MCF 10A (cell line): ENCODE measurements at regions not wholly inside any gene's neighbourhood (a gene's known extent, or its start where the extent isn't known, plus 50 kb on each side); places are given as distances from the start of the nearest gene placed in this dataset.

Experiments used
- BruUV-seq: library from RNA; stranded (reverse); fragments of 400-500 nt; replicated peaks from 2 replicates; lab custom pipeline; 2021; lab: Mats Ljungman, UMichigan
- CTCF ChIA-PET: fragments of 300-600 bp; sonication (Branson Sonifier 250); formaldehyde crosslinking; extraction: SDS; loops from one replicate; lab custom pipeline; 2021; ENCODE audit warnings: antibody characterized with exemption, inconsistent platforms; lab: Yijun Ruan, JAX
- POLR2A ChIA-PET: fragments of 300-600, 350-650 bp; sonication (Branson Sonifier 250); formaldehyde crosslinking; extraction: SDS; loops from one replicate; lab custom pipeline; 2020; ENCODE audit warnings: antibody characterized with exemption, inconsistent platforms; lab: Yijun Ruan, JAX
- DNase-seq: peaks from one replicate; pipeline ENCODE4 v3.0.0-alpha.2; 2018; ENCODE audit not compliant: unreplicated experiment
- H3K27ac Mint-ChIP-seq: one replicate; pipeline ENCODE4 v1.8.0; 2022; ENCODE audit warnings: mild to moderate bottlenecking, low read depth, mixed read lengths; ENCODE audit not compliant: unreplicated experiment
- H3K27me3 Mint-ChIP-seq: one replicate; pipeline ENCODE4 v1.8.0; 2022; ENCODE audit warnings: mixed read lengths; ENCODE audit not compliant: insufficient read depth, unreplicated experiment
- H3K36me3 Mint-ChIP-seq: one replicate; pipeline ENCODE4 v1.8.0; 2022; ENCODE audit warnings: mild to moderate bottlenecking, moderate library complexity, mixed read lengths; ENCODE audit not compliant: insufficient read depth, unreplicated experiment
- H3K4me1 Mint-ChIP-seq: one replicate; pipeline ENCODE4 v1.8.0; 2022; ENCODE audit warnings: mixed read lengths; ENCODE audit not compliant: insufficient read depth, unreplicated experiment
- H3K4me3 Mint-ChIP-seq: one replicate; pipeline ENCODE4 v1.8.0; 2022; ENCODE audit warnings: mild to moderate bottlenecking, moderate library complexity, mixed read lengths; ENCODE audit not compliant: unreplicated experiment
- H3K9me3 Mint-ChIP-seq: one replicate; pipeline ENCODE4 v1.8.0; 2022; ENCODE audit warnings: mixed read lengths; ENCODE audit not compliant: unreplicated experiment
- CTCF ChIP-seq: fragments of 200-600 bp; IDR thresholded peaks from one replicate; pipeline ENCODE4 v1.8.0; 2022; ENCODE audit warnings: antibody characterized with exemption, mild to moderate bottlenecking; ENCODE audit not compliant: unreplicated experiment
- intact Hi-C: fragments of 100-400 bp; cut with micrococcal nuclease; formaldehyde crosslinking; loops from 2 replicates; pipeline ENCODE4 v1.14.1; 2022

- BruUV-seq: no TSS peak
- intact Hi-C loops: no loop called here
- DNase-seq: no peak
- no peak overlapping the region for H3K4me3 Mint-ChIP-seq
- ChIA-PET POLR2A (no interaction called here), CTCF (interaction anchor here (1.0 kb wide), 1 partner anchor 19 kb away, joined by 3 read pairs; no protein-coding TSS in a partner anchor)
- H3K4me1 Mint-ChIP-seq: no peaks in the 10 kb centered on the region
- TF ChIP-seq CTCF: no peak
- H3K27me3 Mint-ChIP-seq: no peaks in the 10 kb centered on the region
- no peak overlapping the region for H3K27ac Mint-ChIP-seq
- H3K36me3 Mint-ChIP-seq: no peaks in the 10 kb centered on the region
- H3K9me3 Mint-ChIP-seq: peaks cover 16% of the 10 kb centered on the region
Measured at GRCh38 chr15:56307180-56307579, 58.0 kb upstream of the TEX9 start.

- CTCF ChIA-PET: no interaction called here
- H3K27me3 Mint-ChIP-seq: no peaks in the 10 kb centered on the region
- intact Hi-C loops: no loop called here
- no peak for TF ChIP-seq CTCF
- no peaks in the 10 kb centered on the region for H3K36me3 Mint-ChIP-seq
- H3K4me3 Mint-ChIP-seq: no peak overlapping the region
- DNase-seq: no peak
- BruUV-seq: no TSS peak
- no peaks in the 10 kb centered on the region for H3K4me1 Mint-ChIP-seq
- no peaks in the 10 kb centered on the region for H3K9me3 Mint-ChIP-seq
- H3K27ac Mint-ChIP-seq: no peak overlapping the region
- POLR2A ChIA-PET: interaction anchor here (0.6 kb wide), 1 partner anchor 29 kb away, joined by 3 read pairs; no protein-coding TSS in a partner anchor
Measured at GRCh38 chr15:56298723-56299122, 55.0 kb upstream of the RFX7 start.

- no peak overlapping the region for H3K27ac Mint-ChIP-seq
- no TSS peak for BruUV-seq
- H3K9me3 Mint-ChIP-seq: no peaks in the 10 kb centered on the region
- DNase-seq: peak; percentile 11
- no peaks in the 10 kb centered on the region for H3K4me1 Mint-ChIP-seq
- ChIA-PET POLR2A (no interaction called here), CTCF (interaction anchor here (0.7 to 1.5 kb wide), 4 partner anchors 10 to 932 kb away, joined by 3 to 6 read pairs (median 4); no protein-coding TSS in a partner anchor)
- intact Hi-C loops: no loop called here
- H3K4me3 Mint-ChIP-seq: no peak overlapping the region
- H3K36me3 Mint-ChIP-seq: no peaks in the 10 kb centered on the region
- TF ChIP-seq CTCF: no peak
- no peaks in the 10 kb centered on the region for H3K27me3 Mint-ChIP-seq
Measured at GRCh38 chr15:56295433-56295832, 51.8 kb upstream of the RFX7 start.

- no TSS peak for BruUV-seq
- no peak overlapping the region for H3K27ac Mint-ChIP-seq
Measured at GRCh38 chr15:56293495-56294292, 50.0 kb upstream of the RFX7 start.

More at GRCh38 chr15:56293495-56294292, 50.0 kb upstream of the RFX7 start:
- no peaks in the 10 kb centered on the region for H3K4me1 Mint-ChIP-seq
- no peaks in the 10 kb centered on the region for H3K36me3 Mint-ChIP-seq
- CTCF ChIA-PET: no interaction called here
- intact Hi-C loops: no loop called here
- H3K9me3 Mint-ChIP-seq: peaks cover 5% of the 10 kb centered on the region
- TF ChIP-seq CTCF: no peak
- no peak overlapping the region for H3K4me3 Mint-ChIP-seq
- no peaks in the 10 kb centered on the region for H3K27me3 Mint-ChIP-seq
- DNase-seq: no peak
- POLR2A ChIA-PET: no interaction called here
